K562 (cell line): ENCODE measurements at regions not wholly inside any gene's neighbourhood (a gene's known extent, or its start where the extent isn't known, plus 50 kb on each side); places are given as distances from the start of the nearest gene placed in this dataset.

Experiments
- ARHGAP35 ChIP-seq: fragments of 450-650 bp; IDR thresholded peaks from 2 replicates; pipeline ENCODE4 v1.6.1; 2018; ENCODE audit not compliant: partially characterized antibody
- CTCF ChIP-seq, 3 experiments: IDR thresholded peaks in 2 of 3; conservative IDR thresholded peaks in 1 of 3; 2 replicates each; pipeline ENCODE4 v1.5.1; 2011 to 2012; ENCODE audit warnings: low read length in 3 of 3, mild to moderate bottlenecking in 3 of 3, control low read depth in 2 of 3, improper control_type of control experiment in 1 of 3, inconsistent platforms in 1 of 3, low read depth in 1 of 3, mixed read lengths in 1 of 3, moderate library complexity in 1 of 3; ENCODE audit not compliant: insufficient read depth in 2 of 3
- KAT2B ChIP-seq: IDR thresholded peaks from one replicate; pipeline ENCODE4 v1.6.1; 2012; ENCODE audit warnings: low read depth, mild to moderate bottlenecking, control low read depth, inconsistent platforms, low read length, moderate library complexity
- MYNN ChIP-seq, 2 experiments: sonication (generic); formaldehyde crosslinking in 1 of 2; IDR thresholded peaks; 2 replicates each; pipeline versions ENCODE4 v1.5.0 to v1.6.1; 2016 to 2020; ENCODE audit warnings: antibody characterized with exemption in 1 of 2, missing genetic modification reagents in 1 of 2
- NR2F6 ChIP-seq: fragments of 450-650 bp; formaldehyde crosslinking; IDR thresholded peaks from 2 replicates; pipeline ENCODE4 v1.4.0; 2020; ENCODE audit warnings: mild to moderate bottlenecking
- SMAD1 ChIP-seq: fragments of 150-350 bp; IDR thresholded peaks from 2 replicates; pipeline ENCODE4 v1.6.1; 2014; ENCODE audit warnings: low read length, low read depth; ENCODE audit not compliant: partially characterized antibody
- ZFP36 ChIP-seq: fragments of 150-350 bp; IDR thresholded peaks from 2 replicates; pipeline ENCODE4 v1.6.1; 2018; ENCODE audit warnings: low read length, low read depth; ENCODE audit not compliant: partially characterized antibody
- ZNF764 ChIP-seq: fragments of 250-450 bp; sonication (Bioruptor Pico); IDR thresholded peaks from 2 replicates; pipeline ENCODE4 v1.4.0; 2020; ENCODE audit warnings: low read depth, mild to moderate bottlenecking, moderate library complexity
- TF ChIP-seq, protein P1 (sequence below), 2 experiments: IDR thresholded peaks; 2 replicates each; pipeline ENCODE4 v1.6.1; 2012; ENCODE audit warnings: improper control_type of control experiment in 2 of 2, low read depth in 2 of 2, low read length in 2 of 2, borderline replicate concordance in 1 of 2

DNA sequence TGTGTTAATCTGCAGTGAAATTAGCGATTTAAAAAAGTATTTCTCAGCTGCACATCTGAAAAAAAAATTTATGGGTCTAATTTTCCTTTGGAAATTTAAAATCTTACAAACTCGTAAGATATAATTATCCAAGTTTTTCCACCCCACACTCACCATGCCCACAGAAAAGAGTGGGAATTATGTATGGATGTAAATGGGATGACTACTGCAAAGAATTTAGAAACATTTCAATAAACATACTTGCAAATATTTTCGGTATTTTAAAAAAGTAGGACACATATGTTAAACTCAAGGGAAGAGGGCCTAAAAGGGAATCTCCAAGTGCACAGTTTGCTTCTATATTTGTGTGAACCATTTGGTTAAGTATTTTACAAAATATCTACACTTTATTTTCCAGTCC, 1039.9 kb upstream of the POU3F3 start:
- TF ChIP-seq ZNF764 (CRISPR knock-in tag) (no peak), KAT2B (no peak), ARHGAP35 (no peak), CTCF (IDR thresholded peaks at IDR 0.05 in 2 of 3, conservative IDR thresholded peaks at IDR 0.05 in 1 of 3; ENCODE audit: insufficient read depth in 2 of 3, low read depth in 1 of 3, low read length in 3 of 3) (no peak), NR2F6 (CRISPR knock-in tag) (no peak), SMAD1 (no peak), MYNN (IDR thresholded peaks at IDR 0.05) (no peak), MYNN (CRISPR knock-in tag; IDR thresholded peaks at IDR 0.05) (no peak), ZFP36 (no peak)
- TF ChIP-seq, protein P1, sequence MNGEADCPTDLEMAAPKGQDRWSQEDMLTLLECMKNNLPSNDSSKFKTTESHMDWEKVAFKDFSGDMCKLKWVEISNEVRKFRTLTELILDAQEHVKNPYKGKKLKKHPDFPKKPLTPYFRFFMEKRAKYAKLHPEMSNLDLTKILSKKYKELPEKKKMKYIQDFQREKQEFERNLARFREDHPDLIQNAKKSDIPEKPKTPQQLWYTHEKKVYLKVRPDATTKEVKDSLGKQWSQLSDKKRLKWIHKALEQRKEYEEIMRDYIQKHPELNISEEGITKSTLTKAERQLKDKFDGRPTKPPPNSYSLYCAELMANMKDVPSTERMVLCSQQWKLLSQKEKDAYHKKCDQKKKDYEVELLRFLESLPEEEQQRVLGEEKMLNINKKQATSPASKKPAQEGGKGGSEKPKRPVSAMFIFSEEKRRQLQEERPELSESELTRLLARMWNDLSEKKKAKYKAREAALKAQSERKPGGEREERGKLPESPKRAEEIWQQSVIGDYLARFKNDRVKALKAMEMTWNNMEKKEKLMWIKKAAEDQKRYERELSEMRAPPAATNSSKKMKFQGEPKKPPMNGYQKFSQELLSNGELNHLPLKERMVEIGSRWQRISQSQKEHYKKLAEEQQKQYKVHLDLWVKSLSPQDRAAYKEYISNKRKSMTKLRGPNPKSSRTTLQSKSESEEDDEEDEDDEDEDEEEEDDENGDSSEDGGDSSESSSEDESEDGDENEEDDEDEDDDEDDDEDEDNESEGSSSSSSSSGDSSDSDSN (IDR thresholded peaks at IDR 0.05; ENCODE audit: borderline replicate concordance in 1 of 2, low read depth in 2 of 2, low read length in 2 of 2), result no peak
